ENCODE measurements at regions not wholly inside any gene's neighbourhood (a gene's known extent, or its start where the extent isn't known, plus 50 kb on each side); places are given as distances from the start of the nearest gene placed in this dataset.
"Not testable (repeated sequence)": the region's sequence is repeated elsewhere in the genome, so short reads cannot be mapped to it uniquely, and the experiment has no call there.

- TF ChIP-seq POLR2A (IDR thresholded peaks at IDR 0.05; ENCODE audit: borderline replicate concordance, extremely low read depth, insufficient read depth, insufficient read length); POLR2AphosphoS5 (IDR thresholded peaks at IDR 0.05; ENCODE audit: low read depth, low read length); CTCF (IDR thresholded peaks at IDR 0.05 in 2 of 3, conservative IDR thresholded peaks at IDR 0.05 in 1 of 3; ENCODE audit: borderline replicate concordance in 1 of 3, insufficient read depth in 1 of 3, low read depth in 2 of 3, low read length in 2 of 3); SIN3A (IDR thresholded peaks at IDR 0.05; ENCODE audit: low read depth); JUND (IDR thresholded peaks at IDR 0.05); REST (IDR thresholded peaks at IDR 0.05; ENCODE audit: low read depth); EZH2 (IDR thresholded peaks at IDR 0.05); FOSL1 (IDR thresholded peaks at IDR 0.05; ENCODE audit: low read depth); YY1 (IDR thresholded peaks at IDR 0.05; ENCODE audit: extremely low read depth, insufficient replicate concordance, low read depth, low read length); ATF3 (IDR thresholded peaks at IDR 0.05): not testable (repeated sequence)
Measured at GRCh38 chr18:70766254-70766653, 477.4 kb downstream of the SOCS6 start.

All from HCT116 (cell line).